ENCODE measurements at regions not wholly inside any gene's neighbourhood (a gene's known extent, or its start where the extent isn't known, plus 50 kb on each side); places are given as distances from the start of the nearest gene placed in this dataset.

- DNase-seq, result no peak
Observed at GRCh38 chr4:155546451-155546850, 120.2 kb upstream of the GUCY1A1 start.

- no peak for DNase-seq
Observed at GRCh38 chr4:155545456-155545855, 121.2 kb upstream of the GUCY1A1 start.

GRCh38 chr4:155544547-155544946 lies 122.1 kb upstream of the GUCY1A1 start:
- no peak for DNase-seq

DNA sequence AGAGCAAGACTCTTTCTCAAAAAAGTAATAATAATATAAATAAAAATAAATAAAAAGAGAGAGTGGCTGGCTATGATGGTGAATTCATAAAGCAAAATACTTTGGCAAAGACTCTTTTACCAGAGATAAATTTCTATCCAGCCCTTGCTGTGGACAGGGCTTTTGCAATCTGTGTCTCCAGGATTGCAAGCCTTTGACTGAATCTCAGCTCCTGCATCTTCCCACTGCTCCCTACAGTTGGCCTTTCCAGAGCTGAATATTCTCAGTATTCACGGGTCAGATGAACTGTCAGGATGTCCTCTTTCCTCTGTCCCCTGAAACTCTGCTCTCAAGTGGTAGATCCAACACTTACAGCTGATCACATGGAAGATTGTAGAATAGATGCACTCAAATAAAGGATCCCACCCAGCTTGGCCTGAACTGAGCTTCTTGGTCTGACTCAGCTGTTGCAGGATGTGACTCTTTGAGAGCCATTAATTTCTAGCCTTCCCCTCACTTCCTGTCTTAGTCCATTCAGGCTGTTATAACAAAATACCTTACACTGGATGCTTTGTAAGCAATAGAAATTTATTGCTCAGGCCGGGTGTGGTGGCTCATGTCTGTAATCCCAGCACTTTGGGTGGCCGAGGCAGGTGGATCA lies 123.4 kb upstream of the GUCY1A1 start:
- no peak for DNase-seq

- DNase-seq, result no peak
Observed at GRCh38 chr4:155542415-155542814, 124.2 kb upstream of the GUCY1A1 start.

- no peak for DNase-seq
Observed at GRCh38 chr4:155541716-155542115, 124.9 kb upstream of the GUCY1A1 start.

- no peak for DNase-seq
Observed at GRCh38 chr4:155540698-155541097, 126.0 kb upstream of the GUCY1A1 start.

GRCh38 chr4:155539746-155540145 lies 126.9 kb upstream of the GUCY1A1 start:
- no peak for DNase-seq

DNA sequence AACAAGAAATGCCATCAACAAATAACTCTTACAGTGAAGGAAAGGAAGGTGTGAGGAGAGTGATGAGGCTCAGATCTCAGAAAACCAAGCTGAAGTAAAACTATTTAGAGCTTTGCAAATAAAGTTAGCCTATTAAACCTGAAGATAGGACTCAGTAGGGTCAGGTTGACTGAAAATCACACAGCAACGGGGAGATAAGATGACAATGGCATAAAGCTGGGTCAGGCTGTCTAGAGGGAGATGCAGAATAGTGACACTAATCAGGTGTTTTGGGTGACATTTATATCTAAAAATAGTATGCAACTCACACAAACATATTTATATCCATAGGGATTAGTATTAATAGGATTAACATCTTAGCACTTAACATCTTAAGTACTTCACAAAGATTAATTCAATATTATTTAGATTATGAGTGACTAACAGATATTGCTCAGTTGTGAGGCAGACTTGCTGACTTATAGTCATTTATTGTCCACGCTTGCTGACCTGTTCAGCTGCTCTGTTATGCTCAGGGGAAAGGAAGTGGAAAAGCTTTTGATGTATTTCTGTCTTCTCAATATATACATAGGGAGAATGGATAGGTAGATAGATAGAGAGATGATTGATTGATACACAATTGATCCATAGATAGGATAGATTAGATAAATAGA lies 130.7 kb upstream of the GUCY1A1 start:
- no peak for DNase-seq

GRCh38 chr4:155532373-155533085 lies 134.1 kb upstream of the GUCY1A1 start:
- no peak for DNase-seq

- no peak for DNase-seq
Observed at GRCh38 chr4:155530857-155531256, 135.8 kb upstream of the GUCY1A1 start.

DNA sequence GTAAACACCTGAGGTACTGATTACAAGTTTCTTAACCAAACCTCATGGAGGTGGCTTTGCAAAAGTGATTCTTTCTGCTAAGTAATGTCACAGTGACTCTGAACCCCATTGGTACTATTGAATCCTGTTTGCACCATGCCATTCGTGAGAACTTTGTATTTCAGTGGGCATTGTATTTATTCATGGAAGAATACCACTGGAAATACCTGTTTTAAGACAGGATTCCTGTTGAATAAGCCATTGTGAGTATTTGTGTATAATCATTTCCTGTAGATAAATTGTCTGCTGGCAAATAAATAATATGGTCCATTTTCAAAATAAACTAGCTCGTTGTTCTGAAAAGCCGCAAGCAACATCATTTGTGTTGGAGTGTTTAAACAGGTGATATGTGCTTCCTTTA lies 136.4 kb upstream of the GUCY1A1 start:
- DNase-seq, result no peak

DNA sequence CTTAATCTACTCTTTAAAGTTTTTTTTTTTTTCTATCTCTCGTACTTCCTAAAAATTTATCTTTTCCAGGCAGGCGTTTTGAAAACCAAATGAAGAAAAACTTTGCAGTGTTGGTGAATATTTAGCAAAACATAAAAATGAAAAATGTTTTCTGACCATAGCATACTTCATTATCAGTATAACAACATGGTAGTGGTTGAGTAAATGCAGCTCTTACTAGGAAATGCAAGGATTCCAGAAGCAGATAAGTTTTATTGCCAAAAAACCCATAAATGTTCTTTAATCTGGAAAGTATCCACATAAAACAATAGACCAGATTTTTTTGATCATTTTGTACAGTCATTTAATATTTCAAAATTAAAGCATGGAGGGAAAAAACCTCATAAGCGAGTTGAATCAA lies 136.9 kb upstream of the GUCY1A1 start:
- DNase-seq, result no peak

GRCh38 chr4:155529272-155529671 lies 137.4 kb upstream of the GUCY1A1 start:
- DNase-seq, result no peak

GRCh38 chr4:155526452-155527169 lies 140.0 kb upstream of the GUCY1A1 start:
- no peak for DNase-seq

DNA sequence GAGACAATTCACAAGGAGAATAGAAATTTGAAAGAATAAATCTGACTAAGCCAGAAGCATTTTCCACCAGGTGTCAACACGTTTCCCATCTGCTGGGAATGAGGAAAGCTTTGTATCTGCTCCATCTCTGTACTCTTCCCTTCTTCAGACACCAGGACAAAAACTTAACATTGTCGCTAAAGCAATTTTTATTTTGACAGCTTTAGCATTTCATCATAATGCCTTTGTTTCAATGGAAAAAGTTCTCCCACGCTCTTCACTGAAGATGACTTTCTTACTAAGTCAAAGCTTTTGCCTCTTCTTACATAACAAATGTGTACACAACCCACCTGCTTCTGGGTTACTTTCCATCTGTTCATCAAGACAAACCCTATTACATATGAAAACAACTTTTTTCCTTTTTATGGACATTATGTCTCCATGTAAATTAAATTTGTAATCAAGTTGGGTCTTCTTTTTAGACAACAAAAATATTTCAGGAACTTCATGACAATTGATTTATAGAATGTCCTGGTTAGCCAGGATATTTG lies 141.7 kb upstream of the GUCY1A1 start:
- DNase-seq, result no peak

DNA sequence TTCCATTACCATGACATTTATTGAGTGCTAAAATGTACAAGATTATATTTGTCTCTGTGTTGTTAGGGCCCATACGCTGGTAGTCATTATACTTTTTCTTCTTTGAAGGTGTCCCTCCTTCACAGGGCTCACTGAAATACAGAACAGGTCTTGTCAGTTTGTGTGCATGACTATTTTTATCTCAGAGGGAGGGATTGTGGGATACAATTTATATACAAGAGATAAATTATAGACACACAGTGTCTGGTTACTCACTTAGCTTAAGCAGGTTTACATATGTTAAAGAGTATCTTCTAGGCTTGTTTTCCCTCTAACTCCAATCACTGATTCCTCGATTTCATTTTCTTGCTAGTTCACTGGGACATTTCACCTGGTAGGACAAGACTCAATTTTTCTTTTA lies 143.3 kb upstream of the GUCY1A1 start:
- no peak for DNase-seq

DNA sequence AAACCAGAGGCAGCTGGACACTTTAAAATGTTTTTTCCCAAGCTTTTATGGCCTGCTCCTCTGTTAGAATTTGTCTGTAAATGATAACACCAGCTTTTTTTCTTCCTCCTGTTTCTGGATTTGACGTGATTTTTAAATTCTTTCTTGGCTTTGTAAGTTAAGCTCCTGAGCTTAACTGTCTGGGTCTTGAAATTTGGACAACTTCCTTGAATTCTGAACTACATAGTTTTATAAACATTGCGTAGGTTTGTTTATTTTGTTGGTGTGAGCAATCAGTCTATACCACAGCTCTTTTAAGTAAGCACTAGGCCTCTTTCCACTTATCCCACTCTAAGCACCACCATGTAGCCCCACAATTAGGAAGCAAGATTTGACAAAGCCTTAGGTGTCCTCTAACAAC lies 144.4 kb upstream of the GUCY1A1 start:
- DNase-seq, result no peak

- DNase-seq, result no peak
Observed at GRCh38 chr4:155521382-155521781, 144.6 kb upstream of the MAP9 start.

DNA sequence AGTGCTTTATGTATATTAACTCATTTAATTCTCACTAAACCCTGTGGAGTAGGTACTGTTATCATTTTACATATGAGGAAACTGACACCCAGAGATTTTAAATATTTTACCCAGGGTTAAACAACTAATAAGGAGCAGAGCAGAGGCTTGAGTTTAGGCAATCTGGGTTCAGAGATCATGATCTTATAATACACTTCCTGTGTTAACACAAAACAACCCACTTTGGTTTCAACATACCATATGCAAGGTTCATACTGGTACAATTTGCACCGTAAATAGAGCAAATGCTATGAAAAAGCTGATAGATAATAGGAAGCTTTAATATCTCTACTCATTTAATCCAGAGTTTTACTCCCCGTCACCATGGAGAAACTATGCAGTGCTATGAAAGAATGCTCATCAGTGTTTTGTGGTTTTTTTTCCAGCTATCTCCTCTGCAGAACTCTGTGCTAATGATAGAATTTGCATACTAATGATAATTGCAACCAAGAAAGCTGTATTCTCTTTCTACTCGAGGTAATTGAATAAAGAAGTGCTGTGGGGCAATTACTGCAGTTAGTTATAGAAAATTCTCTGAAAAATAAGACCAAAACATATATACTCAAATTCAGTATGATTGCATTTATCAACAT lies 138.8 kb upstream of the MAP9 start:
- no peak for DNase-seq

DNA sequence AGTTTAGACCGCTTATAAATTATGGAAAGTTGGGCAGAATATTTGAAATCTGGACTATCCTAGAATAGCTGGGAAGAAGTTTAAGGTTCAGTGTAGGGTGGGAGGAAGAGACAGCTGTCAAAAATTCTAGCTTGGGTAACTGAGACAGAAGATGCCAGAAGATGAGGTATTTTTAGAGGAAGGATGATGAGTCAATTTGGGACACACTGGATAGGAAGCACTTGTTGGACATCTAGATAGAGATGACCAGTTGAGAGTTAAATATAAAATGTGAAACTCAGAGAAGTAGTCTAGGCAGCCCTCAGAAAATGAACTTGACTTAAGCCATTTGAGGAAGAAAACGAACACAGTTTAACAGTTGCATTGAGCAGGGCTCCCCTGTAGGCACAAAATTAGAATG lies 137.9 kb upstream of the MAP9 start:
- DNase-seq, result no peak

DNA sequence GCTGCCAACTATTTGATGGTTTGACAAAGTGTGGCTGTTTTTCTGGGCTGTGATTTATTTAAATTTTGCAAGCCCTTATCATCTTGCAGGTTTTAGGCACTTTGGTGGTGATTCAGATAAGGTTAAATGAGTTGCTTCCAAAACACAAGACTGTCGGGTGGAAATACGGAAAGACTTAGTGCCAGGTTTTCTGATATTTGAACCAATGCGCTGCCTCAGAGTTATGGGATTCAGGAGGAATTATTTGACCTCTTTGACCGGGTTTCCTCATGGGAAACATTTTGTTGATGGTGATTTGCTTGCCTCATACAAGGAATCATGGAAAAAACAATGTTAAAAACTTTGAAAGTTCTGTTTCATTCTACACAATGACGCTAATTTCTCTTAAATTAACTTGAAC lies 136.1 kb upstream of the MAP9 start:
- no peak for DNase-seq

- DNase-seq, result no peak
Observed at GRCh38 chr4:155512046-155512445, 135.3 kb upstream of the MAP9 start.
